ENCODE measurements at regions not wholly inside any gene's neighbourhood (a gene's known extent, or its start where the extent isn't known, plus 50 kb on each side); places are given as distances from the start of the nearest gene placed in this dataset.

DNA sequence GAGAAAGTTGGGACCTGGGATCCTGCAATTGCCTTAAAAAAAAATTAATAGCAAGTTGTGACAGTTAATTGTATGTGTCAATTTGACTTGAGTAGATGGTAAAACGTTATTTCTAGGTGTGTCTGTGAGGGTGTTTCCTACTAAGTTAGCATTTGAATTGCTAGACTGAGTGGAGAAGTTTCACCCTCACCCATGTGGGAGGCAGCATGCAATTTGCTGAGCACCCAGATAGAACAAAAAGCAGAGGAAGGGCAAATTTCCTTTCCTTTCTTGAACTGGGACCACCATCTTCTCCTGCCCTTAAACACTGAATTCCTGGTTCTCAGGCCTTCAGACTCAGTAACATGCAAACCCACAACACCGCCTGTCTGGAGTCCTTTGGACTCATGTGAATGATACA, 455.7 kb downstream of the GALR1 start:
- Histone ChIP-seq H3K27ac (no peak overlapping the region), H3K79me2 (ENCODE audit: insufficient read depth, low read depth) (no peaks in the 10 kb centered on the region), H3K4me2 (no peak overlapping the region), H3K4me3 (IDR thresholded peaks at IDR 0.05; ENCODE audit: insufficient read depth, low read depth, low read length) (no peak overlapping the region), H4K20me1 (ENCODE audit: insufficient read depth) (no peaks in the 10 kb centered on the region), H3K27me3 (ENCODE audit: insufficient read depth, low read depth) (no peaks in the 10 kb centered on the region), H2AFZ (ENCODE audit: low read depth) (no peak overlapping the region), H3K9ac (no peak overlapping the region), H3K4me1 (ENCODE audit: low read depth, poor library complexity, severe bottlenecking) (peaks cover 12% of the 10 kb centered on the region), H3K36me3 (ENCODE audit: insufficient read depth) (no peaks in the 10 kb centered on the region)
- TF ChIP-seq, protein P1, sequence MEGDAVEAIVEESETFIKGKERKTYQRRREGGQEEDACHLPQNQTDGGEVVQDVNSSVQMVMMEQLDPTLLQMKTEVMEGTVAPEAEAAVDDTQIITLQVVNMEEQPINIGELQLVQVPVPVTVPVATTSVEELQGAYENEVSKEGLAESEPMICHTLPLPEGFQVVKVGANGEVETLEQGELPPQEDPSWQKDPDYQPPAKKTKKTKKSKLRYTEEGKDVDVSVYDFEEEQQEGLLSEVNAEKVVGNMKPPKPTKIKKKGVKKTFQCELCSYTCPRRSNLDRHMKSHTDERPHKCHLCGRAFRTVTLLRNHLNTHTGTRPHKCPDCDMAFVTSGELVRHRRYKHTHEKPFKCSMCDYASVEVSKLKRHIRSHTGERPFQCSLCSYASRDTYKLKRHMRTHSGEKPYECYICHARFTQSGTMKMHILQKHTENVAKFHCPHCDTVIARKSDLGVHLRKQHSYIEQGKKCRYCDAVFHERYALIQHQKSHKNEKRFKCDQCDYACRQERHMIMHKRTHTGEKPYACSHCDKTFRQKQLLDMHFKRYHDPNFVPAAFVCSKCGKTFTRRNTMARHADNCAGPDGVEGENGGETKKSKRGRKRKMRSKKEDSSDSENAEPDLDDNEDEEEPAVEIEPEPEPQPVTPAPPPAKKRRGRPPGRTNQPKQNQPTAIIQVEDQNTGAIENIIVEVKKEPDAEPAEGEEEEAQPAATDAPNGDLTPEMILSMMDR (conservative IDR thresholded peaks at IDR 0.05; ENCODE audit: low read depth, low read length) = no peak

DNA sequence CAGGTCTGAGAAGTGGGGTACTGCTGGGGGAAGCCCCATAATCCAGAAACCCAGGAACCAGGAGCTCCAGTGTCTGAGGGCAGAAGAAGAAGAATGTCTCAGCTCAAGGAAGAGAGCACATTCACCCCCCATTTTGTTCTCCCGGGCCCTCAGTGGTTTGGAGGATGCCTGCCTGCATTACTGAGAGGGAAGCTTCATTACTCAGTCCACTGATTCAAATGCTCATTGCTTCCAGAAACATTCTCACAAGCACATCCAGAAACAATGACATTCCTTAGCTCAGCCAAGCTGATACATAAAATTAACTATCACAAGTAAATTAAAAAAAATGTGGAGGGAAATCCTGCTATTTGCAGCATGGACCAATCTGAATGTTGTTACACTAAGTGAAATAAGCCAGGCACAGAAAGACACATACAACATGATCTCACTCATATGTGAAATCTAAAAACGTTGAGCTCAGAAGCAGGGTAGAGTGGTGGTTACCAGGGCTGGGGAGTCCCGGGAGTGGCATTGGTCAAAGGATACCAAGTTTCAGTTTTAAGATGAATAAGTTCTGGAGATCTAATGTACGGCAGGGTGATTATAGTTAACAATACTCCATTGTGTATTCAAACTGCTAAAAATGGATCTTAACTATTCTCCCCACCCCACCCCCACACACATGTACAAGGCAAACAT, 459.3 kb downstream of the GALR1 start:
- Histone ChIP-seq H3K4me1 (ENCODE audit: low read depth, poor library complexity, severe bottlenecking) (peaks cover 12% of the 10 kb centered on the region), H3K27ac (peak overlapping the region; percentile 2; the same call in 1 of the 2 replicates), H3K27me3 (ENCODE audit: insufficient read depth, low read depth) (no peaks in the 10 kb centered on the region), H3K79me2 (ENCODE audit: insufficient read depth, low read depth) (no peaks in the 10 kb centered on the region), H2AFZ (ENCODE audit: low read depth) (peak overlapping the region; percentile 23; the same call in 1 of the 2 replicates), H4K20me1 (ENCODE audit: insufficient read depth) (no peaks in the 10 kb centered on the region), H3K4me2 (no peak overlapping the region), H3K4me3 (IDR thresholded peaks at IDR 0.05; ENCODE audit: insufficient read depth, low read depth, low read length) (no peak overlapping the region), H3K9ac (no peak overlapping the region), H3K36me3 (ENCODE audit: insufficient read depth) (no peaks in the 10 kb centered on the region)
- TF ChIP-seq, protein P1 (conservative IDR thresholded peaks at IDR 0.05; ENCODE audit: low read depth, low read length) = no peak

DNA sequence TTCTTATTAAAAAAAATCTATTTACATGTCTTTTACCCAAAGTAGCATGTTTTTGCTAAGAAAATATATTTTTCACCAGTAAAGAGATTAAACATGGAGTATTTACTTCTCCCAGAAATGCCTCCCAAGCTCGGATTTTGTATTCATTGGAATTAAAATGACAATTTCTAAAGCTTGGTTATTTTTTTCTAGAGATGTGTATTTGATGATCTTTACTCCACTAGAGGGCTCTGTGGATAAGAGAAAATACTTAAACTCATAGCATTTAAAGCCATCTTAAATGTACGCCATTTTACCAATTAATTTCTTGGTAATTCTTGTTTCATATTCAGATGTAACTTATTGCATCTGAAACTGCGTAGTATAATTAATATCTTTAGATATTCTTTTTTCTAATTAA, 461.4 kb downstream of the GALR1 start:
- Histone ChIP-seq H3K27me3 (ENCODE audit: insufficient read depth, low read depth) (no peaks in the 10 kb centered on the region), H2AFZ (ENCODE audit: low read depth) (no peak overlapping the region), H3K36me3 (ENCODE audit: insufficient read depth) (no peaks in the 10 kb centered on the region), H3K79me2 (ENCODE audit: insufficient read depth, low read depth) (no peaks in the 10 kb centered on the region), H3K9ac (no peak overlapping the region), H3K4me1 (ENCODE audit: low read depth, poor library complexity, severe bottlenecking) (peaks cover 12% of the 10 kb centered on the region), H4K20me1 (ENCODE audit: insufficient read depth) (no peaks in the 10 kb centered on the region), H3K27ac (no peak overlapping the region), H3K4me2 (no peak overlapping the region), H3K4me3 (IDR thresholded peaks at IDR 0.05; ENCODE audit: insufficient read depth, low read depth, low read length) (no peak overlapping the region)
- TF ChIP-seq, protein P1 (conservative IDR thresholded peaks at IDR 0.05; ENCODE audit: low read depth, low read length) = peak; percentile 62

DNA sequence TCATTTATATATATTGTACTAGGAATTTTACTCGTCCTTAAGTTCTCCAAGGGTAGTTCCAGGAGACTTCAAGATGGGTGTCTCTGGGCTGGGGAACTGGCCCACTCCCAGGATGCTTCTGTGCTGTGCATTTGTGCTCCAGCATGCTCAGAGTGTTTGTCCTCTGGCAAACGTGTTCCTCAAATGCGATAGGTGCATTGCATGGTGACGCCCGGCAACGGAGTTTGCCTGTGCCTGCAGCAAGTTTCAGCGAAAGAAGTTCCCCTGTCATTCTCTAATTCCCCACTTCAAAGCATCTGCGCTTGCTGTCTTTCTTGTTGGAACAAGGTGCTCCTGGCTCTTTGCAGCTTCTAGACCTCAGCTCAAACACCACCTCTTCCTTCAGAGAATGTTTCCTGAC, 465.1 kb downstream of the GALR1 start:
- TF ChIP-seq, protein P1 (conservative IDR thresholded peaks at IDR 0.05; ENCODE audit: low read depth, low read length) = no peak
- Histone ChIP-seq H3K27me3 (ENCODE audit: insufficient read depth, low read depth) (no peaks in the 10 kb centered on the region), H3K4me1 (ENCODE audit: low read depth, poor library complexity, severe bottlenecking) (no peaks in the 10 kb centered on the region), H3K4me3 (IDR thresholded peaks at IDR 0.05; ENCODE audit: insufficient read depth, low read depth, low read length) (no peak overlapping the region), H3K36me3 (ENCODE audit: insufficient read depth) (no peaks in the 10 kb centered on the region), H3K79me2 (ENCODE audit: insufficient read depth, low read depth) (no peaks in the 10 kb centered on the region), H3K27ac (no peak overlapping the region), H4K20me1 (ENCODE audit: insufficient read depth) (no peaks in the 10 kb centered on the region), H3K4me2 (no peak overlapping the region), H2AFZ (ENCODE audit: low read depth) (no peak overlapping the region), H3K9ac (no peak overlapping the region)

Data from KMS-11 (cell line).